Karpas-422 (cell line): ENCODE measurements at regions not wholly inside any gene's neighbourhood (a gene's known extent, or its start where the extent isn't known, plus 50 kb on each side); places are given as distances from the start of the nearest gene placed in this dataset.

Source experiments
- DNase-seq: peaks from one replicate; pipeline ENCODE4 v3.0.0-alpha.2; 2015
- H2AFZ ChIP-seq: fragments of 200-600 bp; sonication (generic); 2 replicates; pipeline ENCODE4 v1.6.1; 2014; ENCODE audit warnings: antibody characterized with exemption, low read length, mixed read lengths
- H3K27ac ChIP-seq: fragments of 200-600 bp; sonication (generic); 2 replicates; pipeline ENCODE4 v1.5.1; 2014; ENCODE audit warnings: mild to moderate bottlenecking, low read length, moderate library complexity
- H3K27me3 ChIP-seq: fragments of 200-600 bp; sonication (generic); 2 replicates; pipeline ENCODE4 v1.6.1; 2014; ENCODE audit warnings: low read length, mixed read lengths
- H3K36me3 ChIP-seq: fragments of 200-600 bp; sonication (generic); 2 replicates; pipeline ENCODE4 v1.6.1; 2014; ENCODE audit warnings: low read length, mixed read lengths; ENCODE audit not compliant: insufficient read depth
- H3K4me1 ChIP-seq: fragments of 200-600 bp; sonication (generic); 2 replicates; pipeline ENCODE4 v1.6.1; 2014; ENCODE audit warnings: mild to moderate bottlenecking, low read length, mixed read lengths
- H3K4me2 ChIP-seq: fragments of 200-600 bp; sonication (generic); 2 replicates; pipeline ENCODE4 v1.6.1; 2014; ENCODE audit warnings: low read length, low read depth, mild to moderate bottlenecking; ENCODE audit not compliant: poor library complexity, severe bottlenecking
- H3K4me3 ChIP-seq: fragments of 200-600 bp; sonication (generic); 2 replicates; pipeline ENCODE4 v1.5.1; 2014; ENCODE audit warnings: mild to moderate bottlenecking, antibody characterized with exemption, low read length, mixed read lengths
- H3K79me2 ChIP-seq: fragments of 200-600 bp; sonication (generic); 2 replicates; pipeline ENCODE4 v1.6.1; 2014; ENCODE audit warnings: mild to moderate bottlenecking, low read length, mixed read lengths
- H3K9ac ChIP-seq: fragments of 200-600 bp; sonication (generic); 2 replicates; pipeline ENCODE4 v1.6.0; 2014; ENCODE audit warnings: low read length
- H3K9me2 ChIP-seq: fragments of 200-600 bp; sonication (generic), shearing (Covaris generic); replicated peaks from 2 replicates; pipeline ENCODE4 v1.6.0; 2014; ENCODE audit warnings: mild to moderate bottlenecking, low read length, moderate library complexity; ENCODE audit not compliant: insufficient read depth
- H3K9me3 ChIP-seq: fragments of 300-700, 200-600 bp; sonication (generic); 2 replicates; pipeline ENCODE4 v1.6.1; 2014; ENCODE audit warnings: low read length, mixed read lengths
- H4K20me1 ChIP-seq: fragments of 200-600 bp; sonication (generic); 2 replicates; pipeline ENCODE4 v1.6.1; 2014; ENCODE audit warnings: mild to moderate bottlenecking, antibody characterized with exemption, low read length, low read depth; ENCODE audit not compliant: insufficient read depth

- no peak overlapping the region for H3K9ac ChIP-seq
- no peak overlapping the region for H3K4me2 ChIP-seq
- no peaks in the 10 kb centered on the region for H4K20me1 ChIP-seq
- no peaks in the 10 kb centered on the region for H3K36me3 ChIP-seq
- H3K9me3 ChIP-seq = peaks cover 8% of the 10 kb centered on the region
- H3K27ac ChIP-seq = no peak overlapping the region
- H3K4me3 ChIP-seq = no peak overlapping the region
- no peak for DNase-seq
- H3K4me1 ChIP-seq = no peaks in the 10 kb centered on the region
- H3K79me2 ChIP-seq = no peaks in the 10 kb centered on the region
- H3K9me2 ChIP-seq = no peaks in the 10 kb centered on the region
- no peak overlapping the region for H2AFZ ChIP-seq
- H3K27me3 ChIP-seq = no peaks in the 10 kb centered on the region
Measured at GRCh38 chr16:59758848-59759247, 1024.7 kb upstream of the GOT2 start.

- Histone ChIP-seq H3K79me2 (no peaks in the 10 kb centered on the region), H3K9ac (no peak overlapping the region), H4K20me1 (no peaks in the 10 kb centered on the region), H3K4me1 (no peaks in the 10 kb centered on the region), H2AFZ (no peak overlapping the region), H3K4me3 (no peak overlapping the region), H3K27me3 (no peaks in the 10 kb centered on the region), H3K36me3 (no peaks in the 10 kb centered on the region), H3K27ac (no peak overlapping the region), H3K9me2 (no peaks in the 10 kb centered on the region), H3K4me2 (no peak overlapping the region), H3K9me3 (peaks cover 13% of the 10 kb centered on the region)
- DNase-seq = no peak
Measured at GRCh38 chr16:59754854-59755253, 1020.7 kb upstream of the GOT2 start.

GRCh38 chr16:59749662-59750336 lies 1015.7 kb upstream of the GOT2 start:
- no peak for DNase-seq
- Histone ChIP-seq H2AFZ (no peak overlapping the region), H3K4me3 (no peak overlapping the region), H4K20me1 (no peaks in the 10 kb centered on the region), H3K4me1 (no peaks in the 10 kb centered on the region), H3K9me2 (no peaks in the 10 kb centered on the region), H3K27me3 (no peaks in the 10 kb centered on the region), H3K36me3 (no peaks in the 10 kb centered on the region), H3K79me2 (no peaks in the 10 kb centered on the region), H3K4me2 (no peak overlapping the region), H3K27ac (no peak overlapping the region), H3K9me3 (peaks cover 24% of the 10 kb centered on the region), H3K9ac (no peak overlapping the region)

GRCh38 chr16:59748531-59748930 lies 1014.4 kb upstream of the GOT2 start:
- Histone ChIP-seq H3K36me3 (no peaks in the 10 kb centered on the region), H3K4me3 (no peak overlapping the region), H3K4me1 (no peaks in the 10 kb centered on the region), H3K9ac (no peak overlapping the region), H2AFZ (no peak overlapping the region), H3K27ac (no peak overlapping the region), H3K27me3 (no peaks in the 10 kb centered on the region), H3K9me2 (no peaks in the 10 kb centered on the region), H3K4me2 (no peak overlapping the region), H4K20me1 (no peaks in the 10 kb centered on the region), H3K9me3 (peaks cover 24% of the 10 kb centered on the region), H3K79me2 (no peaks in the 10 kb centered on the region)
- no peak for DNase-seq

GRCh38 chr16:59743504-59743903 lies 1009.4 kb upstream of the GOT2 start:
- Histone ChIP-seq H3K36me3 (no peaks in the 10 kb centered on the region), H3K9me2 (no peaks in the 10 kb centered on the region), H3K4me1 (no peaks in the 10 kb centered on the region), H3K4me2 (no peak overlapping the region), H4K20me1 (no peaks in the 10 kb centered on the region), H3K79me2 (no peaks in the 10 kb centered on the region), H3K4me3 (no peak overlapping the region), H3K9me3 (peaks cover 12% of the 10 kb centered on the region), H3K27ac (no peak overlapping the region), H3K27me3 (no peaks in the 10 kb centered on the region), H2AFZ (no peak overlapping the region), H3K9ac (no peak overlapping the region)
- no peak for DNase-seq

GRCh38 chr16:59740858-59741257 lies 1006.7 kb upstream of the GOT2 start:
- no peaks in the 10 kb centered on the region for H3K79me2 ChIP-seq
- no peaks in the 10 kb centered on the region for H3K9me2 ChIP-seq
- no peaks in the 10 kb centered on the region for H3K36me3 ChIP-seq
- no peaks in the 10 kb centered on the region for H3K27me3 ChIP-seq
- no peaks in the 10 kb centered on the region for H3K4me1 ChIP-seq
- H3K4me3 ChIP-seq = no peak overlapping the region
- H3K9me3 ChIP-seq = peaks cover 10% of the 10 kb centered on the region
- DNase-seq = no peak
- no peaks in the 10 kb centered on the region for H4K20me1 ChIP-seq
- H2AFZ ChIP-seq = no peak overlapping the region
- H3K27ac ChIP-seq = no peak overlapping the region
- H3K9ac ChIP-seq = no peak overlapping the region
- no peak overlapping the region for H3K4me2 ChIP-seq

- Histone ChIP-seq H3K79me2 (no peaks in the 10 kb centered on the region), H3K9ac (no peak overlapping the region), H3K9me3 (peaks cover 6% of the 10 kb centered on the region; the same call in 1 of the 2 replicates), H2AFZ (no peak overlapping the region), H3K4me1 (no peaks in the 10 kb centered on the region), H4K20me1 (no peaks in the 10 kb centered on the region), H3K36me3 (no peaks in the 10 kb centered on the region), H3K4me2 (no peak overlapping the region), H3K9me2 (no peaks in the 10 kb centered on the region), H3K4me3 (no peak overlapping the region), H3K27ac (no peak overlapping the region), H3K27me3 (no peaks in the 10 kb centered on the region)
- no peak for DNase-seq
Measured at GRCh38 chr16:59737274-59737673, 1003.2 kb upstream of the GOT2 start.

GRCh38 chr16:59733321-59733720 lies 999.2 kb upstream of the GOT2 start:
- Histone ChIP-seq H4K20me1 (no peaks in the 10 kb centered on the region), H3K9me3 (peaks cover 12% of the 10 kb centered on the region), H3K4me3 (no peak overlapping the region), H3K9me2 (no peaks in the 10 kb centered on the region), H3K27me3 (no peaks in the 10 kb centered on the region), H3K4me2 (no peak overlapping the region), H3K36me3 (no peaks in the 10 kb centered on the region), H3K9ac (no peak overlapping the region), H3K79me2 (no peaks in the 10 kb centered on the region), H3K27ac (no peak overlapping the region), H2AFZ (no peak overlapping the region), H3K4me1 (no peaks in the 10 kb centered on the region)
- no peak for DNase-seq
